Adipocyte (in vitro differentiated cells): ENCODE measurements at regions not wholly inside any gene's neighbourhood (a gene's known extent, or its start where the extent isn't known, plus 50 kb on each side); places are given as distances from the start of the nearest gene placed in this dataset.

Experiments used
- DNase-seq: peaks from one replicate; pipeline ENCODE4 v3.0.0-alpha.2; 2015; ENCODE audit warnings: low read depth
- H3K27me3 ChIP-seq: replicated peaks from 2 replicates; pipeline ENCODE4 v1.7.0; 2013; ENCODE audit warnings: mild to moderate bottlenecking, low read length, moderate library complexity; ENCODE audit not compliant: control insufficient read depth, insufficient read depth
- H3K36me3 ChIP-seq: 2 replicates; pipeline ENCODE4 v1.7.0; 2013; ENCODE audit warnings: low read length, mild to moderate bottlenecking, moderate library complexity; ENCODE audit not compliant: control insufficient read depth, insufficient read depth, severe bottlenecking
- H3K4me1 ChIP-seq: 2 replicates; pipeline ENCODE4 v1.7.0; 2013; ENCODE audit warnings: mild to moderate bottlenecking, low read length, moderate library complexity; ENCODE audit not compliant: control insufficient read depth, insufficient read depth
- H3K4me3 ChIP-seq: 2 replicates; pipeline ENCODE4 v1.7.0; 2013; ENCODE audit warnings: mild to moderate bottlenecking, low read length, moderate library complexity
- H3K9ac ChIP-seq: 2 replicates; pipeline ENCODE4 v1.7.0; 2013; ENCODE audit warnings: mild to moderate bottlenecking, low read length, moderate library complexity
- H3K9me3 ChIP-seq: 2 replicates; pipeline ENCODE4 v1.7.0; 2013; ENCODE audit warnings: mild to moderate bottlenecking, low read length, moderate library complexity; ENCODE audit not compliant: control insufficient read depth

- no peaks in the 10 kb centered on the region for H3K36me3 ChIP-seq
- H3K9ac ChIP-seq = no peak overlapping the region
- H3K4me1 ChIP-seq = peaks cover 5% of the 10 kb centered on the region
- no peak for DNase-seq
- no peaks in the 10 kb centered on the region for H3K27me3 ChIP-seq
- no peak overlapping the region for H3K4me3 ChIP-seq
- H3K9me3 ChIP-seq = no peaks in the 10 kb centered on the region
Measured at GRCh38 chr21:39088031-39088370, 95.2 kb downstream of the PSMG1 start.

- Histone ChIP-seq H3K4me3 (no peak overlapping the region), H3K9me3 (no peaks in the 10 kb centered on the region), H3K9ac (no peak overlapping the region), H3K27me3 (peaks cover under 1% of the 10 kb centered on the region), H3K4me1 (peaks cover 5% of the 10 kb centered on the region), H3K36me3 (no peaks in the 10 kb centered on the region)
- DNase-seq = no peak
Measured at GRCh38 chr21:39087238-39088030, 95.8 kb downstream of the PSMG1 start.

- Histone ChIP-seq H3K27me3 (peaks cover 9% of the 10 kb centered on the region), H3K4me3 (no peak overlapping the region), H3K36me3 (no peaks in the 10 kb centered on the region), H3K9ac (no peak overlapping the region), H3K9me3 (no peaks in the 10 kb centered on the region), H3K4me1 (peaks cover 5% of the 10 kb centered on the region)
- no peak for DNase-seq
Measured at GRCh38 chr21:39086547-39086946, 96.7 kb downstream of the PSMG1 start.

DNA sequence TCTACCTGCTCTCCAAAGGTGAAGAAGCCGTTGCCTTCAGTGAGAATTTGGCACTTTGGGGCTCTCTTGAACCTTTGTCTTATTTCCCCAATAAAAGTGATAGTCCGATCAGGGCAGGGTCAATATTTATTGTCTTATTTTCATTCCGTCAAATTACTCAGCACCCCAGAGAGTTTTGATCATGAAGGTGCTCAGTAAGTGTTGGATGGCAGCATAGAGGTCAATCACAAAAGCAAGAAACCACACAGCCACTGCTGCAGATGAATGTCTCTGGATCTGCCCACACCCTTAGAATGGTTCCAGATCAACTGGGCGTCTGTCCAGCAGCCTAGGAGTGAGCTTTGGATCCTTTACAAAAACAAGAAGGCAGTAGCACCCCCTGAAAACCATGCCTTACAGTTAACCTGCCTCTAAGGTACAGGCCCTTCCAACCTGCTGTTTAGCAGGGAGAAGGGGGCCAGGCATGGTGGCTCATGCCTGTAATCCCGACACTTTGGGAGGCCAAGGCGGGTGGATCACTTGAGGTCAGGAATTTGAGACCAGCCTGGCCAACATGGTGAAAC is 97.3 kb downstream of the PSMG1 start:
- no peaks in the 10 kb centered on the region for H3K36me3 ChIP-seq
- H3K4me3 ChIP-seq = no peak overlapping the region
- no peaks in the 10 kb centered on the region for H3K9me3 ChIP-seq
- no peak for DNase-seq
- no peak overlapping the region for H3K9ac ChIP-seq
- peaks cover 5% of the 10 kb centered on the region for H3K4me1 ChIP-seq
- peaks cover 9% of the 10 kb centered on the region for H3K27me3 ChIP-seq

DNA sequence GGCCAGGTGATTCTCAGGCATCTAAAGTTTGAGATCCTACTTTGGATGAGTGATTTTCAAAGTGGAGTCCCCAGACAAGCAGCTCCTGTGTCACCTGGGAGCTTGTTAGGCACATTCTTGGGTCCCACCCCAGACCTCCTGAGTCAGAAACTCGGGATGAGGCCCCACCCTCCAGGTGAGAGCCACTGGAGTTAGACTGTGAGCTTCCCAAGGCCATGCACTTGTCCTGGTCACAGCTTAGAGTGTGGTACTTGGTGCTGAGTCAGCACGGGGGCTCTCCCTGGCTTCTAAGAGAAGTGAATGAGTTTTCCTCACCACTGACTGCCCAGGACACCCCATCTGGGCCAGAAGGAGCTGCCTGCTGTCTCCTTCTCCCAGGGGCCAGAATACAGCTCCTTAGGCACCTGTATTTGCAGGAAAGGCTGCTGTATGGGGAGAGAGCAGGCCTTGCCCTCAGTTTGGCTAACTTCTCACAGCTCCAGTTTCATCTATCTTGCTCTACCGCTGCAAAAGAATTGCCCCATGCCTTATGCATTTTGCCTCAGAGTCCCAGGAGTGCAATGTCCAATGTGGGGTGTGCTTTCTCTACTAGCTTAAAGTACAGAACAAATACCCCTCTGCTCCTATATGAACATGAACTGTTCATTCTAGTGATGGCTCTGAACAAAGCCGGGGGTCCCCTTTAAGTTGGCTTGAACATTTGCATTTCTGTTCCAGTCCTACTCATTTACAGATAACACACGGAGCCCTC is 98.1 kb downstream of the PSMG1 start:
- H3K36me3 ChIP-seq = no peaks in the 10 kb centered on the region
- no peak overlapping the region for H3K4me3 ChIP-seq
- H3K9me3 ChIP-seq = no peaks in the 10 kb centered on the region
- DNase-seq = no peak
- peaks cover 9% of the 10 kb centered on the region for H3K27me3 ChIP-seq
- no peak overlapping the region for H3K9ac ChIP-seq
- peaks cover 5% of the 10 kb centered on the region for H3K4me1 ChIP-seq

GRCh38 chr21:39084073-39084472 is 99.2 kb downstream of the PSMG1 start:
- Histone ChIP-seq H3K9me3 (no peaks in the 10 kb centered on the region), H3K9ac (no peak overlapping the region), H3K4me1 (peaks cover 13% of the 10 kb centered on the region), H3K27me3 (peaks cover 9% of the 10 kb centered on the region), H3K4me3 (no peak overlapping the region), H3K36me3 (no peaks in the 10 kb centered on the region)
- no peak for DNase-seq

GRCh38 chr21:39083377-39084008 is 99.8 kb downstream of the PSMG1 start:
- no peaks in the 10 kb centered on the region for H3K36me3 ChIP-seq
- no peak for DNase-seq
- no peak overlapping the region for H3K9ac ChIP-seq
- H3K4me1 ChIP-seq = peaks cover 18% of the 10 kb centered on the region
- peaks cover 9% of the 10 kb centered on the region for H3K27me3 ChIP-seq
- H3K9me3 ChIP-seq = no peaks in the 10 kb centered on the region
- H3K4me3 ChIP-seq = no peak overlapping the region

- Histone ChIP-seq H3K9ac (no peak overlapping the region), H3K9me3 (no peaks in the 10 kb centered on the region), H3K4me1 (peaks cover 25% of the 10 kb centered on the region), H3K27me3 (peaks cover 9% of the 10 kb centered on the region), H3K4me3 (no peak overlapping the region), H3K36me3 (no peaks in the 10 kb centered on the region)
- no peak for DNase-seq
Measured at GRCh38 chr21:39082656-39083376, 100.4 kb downstream of the PSMG1 start.

DNA sequence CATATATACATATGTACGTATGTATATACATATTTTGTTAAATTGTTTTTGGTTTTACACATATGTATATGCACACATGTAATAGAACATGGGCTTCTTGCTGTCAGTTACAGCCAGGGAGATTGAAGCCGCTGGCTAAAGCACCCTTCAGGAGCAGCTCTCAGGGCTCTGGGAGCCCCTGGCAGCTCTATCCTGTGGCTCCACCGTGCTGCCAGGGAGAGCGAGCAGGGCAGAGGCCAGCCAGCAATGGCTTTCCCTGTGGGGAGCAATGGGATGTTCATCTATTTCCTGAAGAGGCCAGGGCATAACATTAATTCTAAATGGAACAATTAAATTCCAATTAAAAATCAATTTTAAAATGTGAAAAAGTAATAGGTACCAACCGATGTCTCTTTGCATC is 102.9 kb downstream of the PSMG1 start:
- no peak for DNase-seq
- Histone ChIP-seq H3K4me3 (no peak overlapping the region), H3K9me3 (peaks cover 3% of the 10 kb centered on the region), H3K9ac (no peak overlapping the region), H3K36me3 (no peaks in the 10 kb centered on the region), H3K4me1 (peaks cover 21% of the 10 kb centered on the region), H3K27me3 (peaks cover 9% of the 10 kb centered on the region)

DNA sequence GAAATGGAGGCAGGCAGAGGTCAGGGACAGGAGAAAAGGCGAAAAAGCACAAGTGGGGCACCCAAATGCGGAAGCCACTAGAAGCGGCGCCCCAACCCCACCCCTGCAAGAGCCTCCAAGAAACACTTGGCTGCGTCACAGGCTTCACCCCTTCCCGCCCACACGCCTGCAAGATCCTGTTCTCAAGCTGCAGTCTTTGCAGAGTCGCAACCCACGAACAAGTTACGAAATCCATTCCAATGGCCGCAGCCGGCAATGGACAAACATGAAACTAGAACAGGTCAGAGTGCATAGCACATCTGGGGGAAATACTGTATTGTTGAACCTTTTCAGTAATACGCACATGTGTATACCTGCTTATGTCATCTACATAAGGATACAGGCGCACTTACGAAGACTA is 103.6 kb downstream of the PSMG1 start:
- DNase-seq = no peak

More for the DNA sequence above, 103.6 kb downstream of the PSMG1 start:
- Histone ChIP-seq H3K27me3 (peaks cover 9% of the 10 kb centered on the region), H3K4me3 (no peak overlapping the region), H3K4me1 (peaks cover 21% of the 10 kb centered on the region), H3K36me3 (no peaks in the 10 kb centered on the region), H3K9me3 (peaks cover 5% of the 10 kb centered on the region), H3K9ac (no peak overlapping the region)
